ENCODE measurements at regions not wholly inside any gene's neighbourhood (a gene's known extent, or its start where the extent isn't known, plus 50 kb on each side); places are given as distances from the start of the nearest gene placed in this dataset.

DNA sequence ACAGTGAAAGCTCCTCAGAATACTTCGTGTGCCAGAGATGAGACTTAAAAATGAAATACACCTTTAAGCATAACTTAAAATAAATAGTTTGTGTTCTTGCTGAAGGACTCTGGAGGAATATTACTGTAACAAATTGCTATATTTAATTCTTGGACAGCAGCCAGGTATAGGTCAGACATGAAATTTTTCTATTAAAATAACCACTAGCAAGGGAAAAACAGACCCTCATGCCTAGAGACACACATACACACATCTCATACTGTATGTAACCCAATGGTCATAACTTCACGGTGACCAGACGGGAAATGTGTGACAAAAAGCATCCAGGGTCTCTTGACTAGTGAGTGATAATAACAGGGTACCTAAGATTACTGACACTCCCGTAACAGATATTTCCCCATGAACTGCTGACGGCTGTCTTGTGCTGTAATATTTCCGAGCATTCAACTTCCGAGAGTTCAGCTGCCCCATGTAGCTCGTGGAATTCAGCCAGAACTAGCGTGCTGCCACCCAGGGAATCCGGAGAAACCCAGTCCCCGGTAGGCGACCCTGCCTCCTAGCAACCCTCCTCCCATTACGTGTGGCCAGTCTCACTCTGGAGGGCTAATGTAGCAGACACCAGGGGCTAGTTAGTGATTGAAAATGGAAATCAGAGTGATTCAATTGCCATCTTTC lies 2295.1 kb upstream of the WWC1 start:
- DNase-seq (ENCODE audit: low read depth) = no peak

DNA sequence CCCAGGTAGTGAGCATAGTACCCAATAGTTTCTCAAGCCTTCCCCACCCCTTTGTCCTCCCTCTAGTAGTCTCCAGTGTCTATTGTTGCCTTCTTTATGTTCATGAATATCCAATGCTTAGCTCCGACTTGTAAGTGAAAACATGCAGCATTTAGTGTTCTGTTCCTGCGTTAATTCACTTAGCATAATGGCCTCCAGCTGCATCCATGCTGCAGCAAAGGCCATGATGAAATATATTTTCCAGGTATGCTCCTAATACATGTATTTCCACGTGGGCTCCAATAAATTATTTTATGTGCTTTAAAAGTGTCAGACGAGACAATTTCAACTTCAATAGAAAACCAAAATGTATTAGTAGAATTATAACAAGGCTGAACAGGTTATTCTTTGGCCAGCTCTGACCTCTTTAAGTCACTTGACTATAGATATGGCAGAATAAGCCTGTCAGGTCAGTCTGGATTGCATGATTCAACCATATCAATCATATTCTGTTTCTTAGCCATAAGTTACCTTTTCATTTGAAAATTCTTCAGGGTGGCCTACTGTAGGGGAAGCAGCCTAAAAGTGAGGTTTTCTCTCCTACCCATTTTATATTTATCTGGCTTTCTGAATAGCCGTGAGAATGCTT lies 2291.6 kb upstream of the WWC1 start:
- DNase-seq (ENCODE audit: low read depth) = no peak

DNA sequence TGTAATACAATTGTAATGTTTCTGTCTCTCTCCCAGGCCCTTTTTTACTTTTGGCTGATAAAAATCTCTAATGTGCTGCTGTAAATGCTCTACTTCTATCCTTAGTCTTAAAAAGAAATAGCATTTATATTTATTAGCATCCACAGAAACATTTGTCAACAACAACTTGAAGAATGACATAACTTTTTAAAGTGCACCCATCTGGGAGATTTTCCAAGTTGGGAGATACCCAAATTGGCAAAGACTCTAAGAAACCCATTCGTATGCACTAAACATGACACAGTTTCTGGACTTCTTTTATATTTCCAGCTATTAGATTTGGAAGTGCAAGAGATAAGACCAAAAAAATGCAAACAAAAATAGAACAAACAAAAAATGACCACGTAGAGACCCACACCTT lies 2287.4 kb upstream of the WWC1 start:
- DNase-seq (ENCODE audit: low read depth) = no peak

DNA sequence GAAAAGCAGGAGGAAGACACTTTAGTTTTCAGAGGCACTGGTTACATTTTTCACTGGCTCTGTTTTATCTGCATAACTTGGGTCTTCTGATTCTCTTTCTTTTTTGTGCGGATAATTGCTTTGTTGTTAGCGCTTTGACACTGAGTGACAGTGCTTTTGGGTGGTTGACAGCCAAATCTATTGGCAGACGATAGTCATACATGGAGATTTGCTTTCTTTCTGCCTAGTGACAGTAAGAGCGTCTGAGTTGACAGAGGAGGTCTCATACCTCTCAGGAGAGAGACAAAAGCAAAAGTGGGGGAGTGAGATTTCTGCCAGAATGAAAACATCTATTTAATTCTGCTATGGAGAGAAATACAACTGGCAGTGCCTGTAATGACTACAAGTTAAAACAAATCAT lies 2278.0 kb upstream of the WWC1 start:
- DNase-seq (ENCODE audit: low read depth) = no peak

DNA sequence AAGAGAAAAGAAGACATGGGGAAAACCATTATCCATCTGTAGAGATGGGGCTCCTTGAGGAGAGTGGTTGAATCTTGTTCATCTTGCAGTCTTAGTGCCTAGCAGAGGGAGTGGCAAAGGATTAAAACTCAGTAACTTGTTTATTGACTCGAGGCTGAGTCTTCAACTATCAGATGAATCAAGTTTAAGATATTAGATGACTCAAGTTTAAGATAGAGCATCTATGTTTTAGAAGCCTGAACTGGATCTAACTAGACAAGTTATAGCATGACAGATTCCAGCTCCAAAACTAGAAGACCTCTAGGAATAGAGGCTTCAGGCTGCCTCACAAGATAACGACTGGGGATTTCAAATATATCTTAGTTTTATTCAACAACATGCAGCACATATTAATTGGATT lies 2277.2 kb upstream of the WWC1 start:
- no peak for DNase-seq (ENCODE audit: low read depth)

DNA sequence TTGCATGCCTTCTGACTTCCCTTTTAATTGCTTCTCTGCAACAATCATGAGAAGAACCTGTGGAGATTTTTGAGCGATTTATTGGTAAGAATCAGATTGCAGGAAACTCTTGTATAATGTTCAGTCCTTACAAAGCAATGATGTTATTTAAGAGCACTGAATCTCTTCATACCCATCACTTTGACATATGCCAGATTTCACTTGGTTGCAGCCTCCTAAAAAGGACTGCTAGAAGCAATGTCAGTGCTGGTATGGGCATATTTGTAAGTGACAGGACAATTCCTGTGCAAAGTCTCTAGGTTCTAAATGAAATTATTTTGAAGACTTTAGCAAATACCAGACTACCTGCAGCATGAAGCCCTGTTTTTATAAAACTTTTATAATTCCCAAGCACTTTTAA lies 2272.7 kb upstream of the WWC1 start:
- DNase-seq (ENCODE audit: low read depth) = no peak

DNA sequence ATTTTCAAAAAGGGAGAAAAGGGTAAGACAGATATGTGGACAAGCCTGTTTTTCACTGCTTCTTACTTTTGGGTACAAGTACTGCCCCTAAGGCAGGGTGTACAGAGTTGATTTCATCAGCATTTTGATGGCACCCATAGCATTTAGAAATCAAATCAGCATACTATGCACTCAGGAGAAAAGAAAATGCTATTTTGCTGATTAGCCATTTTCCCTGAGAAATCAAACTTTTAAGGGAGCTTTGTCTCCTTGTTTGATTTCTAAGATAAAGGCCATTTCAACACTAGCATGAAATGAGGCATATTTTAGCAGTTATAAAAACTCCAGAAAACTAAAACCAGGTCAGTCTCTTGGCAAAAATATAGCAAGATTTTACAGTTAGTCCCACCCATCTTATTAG lies 2269.4 kb upstream of the WWC1 start:
- DNase-seq (ENCODE audit: low read depth) = no peak

DNA sequence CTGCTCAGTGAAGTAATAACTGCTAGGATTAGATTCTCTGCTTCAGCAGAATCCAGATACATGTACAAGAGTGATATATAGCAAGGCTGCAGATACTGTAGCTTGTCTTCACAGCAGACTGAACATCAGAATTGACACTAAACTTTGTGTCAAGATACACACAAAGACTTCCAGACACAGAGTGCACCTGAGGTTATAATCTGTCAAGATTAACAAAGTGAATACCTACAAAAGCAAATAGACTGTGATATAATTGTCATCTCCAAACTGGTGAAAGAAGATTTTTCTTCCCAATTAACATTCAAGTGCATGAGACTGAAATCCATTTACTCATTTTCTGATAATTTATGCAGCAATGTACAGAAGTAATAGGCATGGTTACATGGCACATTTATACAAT lies 2266.5 kb upstream of the WWC1 start:
- DNase-seq (ENCODE audit: low read depth) = no peak

DNA sequence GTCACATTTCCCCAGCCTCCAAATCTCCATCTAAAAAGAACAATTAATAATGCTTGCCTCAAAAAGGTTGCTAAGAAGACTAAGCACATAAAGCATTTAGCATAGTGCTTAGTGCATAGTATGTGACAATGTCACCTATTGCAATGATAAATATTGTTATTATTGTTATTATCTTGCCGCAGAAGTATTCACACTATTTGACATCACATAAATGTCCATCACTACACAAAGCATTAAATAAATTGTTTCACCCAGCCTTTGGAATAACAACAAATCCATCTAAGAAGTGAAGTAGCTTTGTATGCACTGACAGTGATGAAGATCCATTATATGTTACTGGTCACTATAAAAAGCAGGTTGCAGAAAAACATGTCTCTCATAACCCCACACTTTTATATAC lies 2263.9 kb upstream of the WWC1 start:
- no peak for DNase-seq (ENCODE audit: low read depth)

DNA sequence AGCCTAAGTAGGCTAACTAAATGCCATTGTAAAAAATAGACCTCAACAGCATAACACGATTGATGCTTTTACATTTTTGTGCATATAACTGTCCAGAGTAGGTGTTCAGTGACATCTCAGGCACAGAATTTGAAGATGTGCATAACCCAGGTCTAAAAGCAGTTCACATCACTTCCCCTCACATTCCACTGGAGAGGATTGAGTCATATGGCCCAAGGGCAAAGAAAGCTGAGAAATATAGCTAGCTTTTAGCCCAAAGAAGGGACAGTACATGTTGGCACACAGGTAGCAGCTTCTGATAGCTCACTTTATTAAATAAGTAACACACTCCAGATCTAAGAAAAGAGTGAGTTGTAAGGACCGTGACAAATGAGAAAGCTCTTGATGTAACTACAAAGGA lies 2259.5 kb upstream of the WWC1 start:
- no peak for DNase-seq (ENCODE audit: low read depth)

DNA sequence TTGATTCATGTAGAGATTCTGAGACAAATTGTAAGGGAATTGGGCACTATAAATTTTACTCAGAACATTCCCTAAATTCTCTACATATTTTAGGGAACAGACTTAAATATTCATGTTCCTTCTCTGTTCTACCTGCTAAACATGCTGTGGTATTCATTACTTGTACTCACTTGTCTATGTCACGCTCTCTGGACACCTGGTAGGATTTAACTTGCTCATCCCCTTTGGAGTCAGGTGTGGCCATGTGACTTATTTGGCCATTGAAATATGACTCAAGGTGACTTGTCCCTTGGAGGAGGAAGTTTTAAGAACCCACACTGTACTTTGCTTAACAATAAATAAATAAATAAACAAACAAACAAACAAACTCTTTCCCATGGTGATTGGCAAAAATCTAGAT lies 2258.8 kb upstream of the WWC1 start:
- no peak for DNase-seq (ENCODE audit: low read depth)

DNA sequence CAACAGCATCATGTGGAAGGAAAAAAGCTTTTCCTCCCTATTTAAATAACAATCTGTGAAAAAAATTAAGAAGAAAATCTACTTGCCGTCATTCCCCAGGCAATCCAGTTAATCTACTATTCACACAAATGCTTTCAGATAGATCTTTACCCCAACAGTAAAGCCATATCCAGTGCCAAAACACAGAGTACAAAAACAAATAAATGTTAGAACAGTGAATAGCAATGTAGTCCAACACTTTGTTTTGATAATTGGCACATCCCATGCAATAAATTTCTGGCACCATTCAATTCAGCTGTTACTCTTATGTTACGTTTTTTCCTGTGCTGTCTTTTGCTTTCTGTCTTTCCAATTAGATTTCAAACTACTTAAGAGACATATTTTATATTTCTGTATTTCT lies 2245.5 kb upstream of the WWC1 start:
- no peak for DNase-seq (ENCODE audit: low read depth)

DNA sequence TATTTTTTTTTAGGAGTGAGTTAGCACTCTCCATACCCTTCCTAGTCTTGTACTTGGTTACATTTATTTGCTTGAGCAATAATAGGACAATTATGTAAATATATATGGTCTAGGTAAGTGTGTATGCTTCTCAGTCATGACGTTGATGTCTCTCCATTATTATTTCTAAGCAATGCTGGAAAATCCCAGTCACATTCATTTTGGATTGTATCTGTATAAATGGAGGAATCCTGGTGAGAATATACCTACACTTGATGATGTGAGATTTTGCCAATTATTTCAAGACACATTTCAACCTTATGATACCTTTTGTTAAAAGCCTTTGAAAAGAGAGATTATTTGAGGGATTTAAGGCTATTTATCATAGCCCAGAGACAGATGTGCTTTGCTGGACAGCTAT lies 2244.5 kb upstream of the WWC1 start:
- no peak for DNase-seq (ENCODE audit: low read depth)

DNA sequence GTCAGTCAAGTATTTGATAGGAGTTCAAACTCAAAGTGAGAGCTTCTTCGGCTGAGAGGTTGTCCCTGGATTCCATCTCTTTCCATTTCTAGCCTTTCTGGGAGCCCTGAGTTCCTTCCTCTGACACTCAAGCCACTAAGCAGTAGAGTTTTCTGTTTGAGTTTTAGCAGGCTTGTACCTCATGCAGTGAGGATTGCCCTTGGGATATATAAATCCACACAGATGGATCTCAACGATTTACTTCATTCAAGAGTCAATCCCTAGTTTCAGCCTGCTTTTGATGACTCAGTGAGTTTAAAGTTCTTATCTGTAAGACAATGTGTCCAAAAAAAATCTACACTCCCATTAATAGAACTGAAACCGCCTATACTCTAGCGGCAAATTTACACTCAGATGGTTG lies 2240.9 kb upstream of the WWC1 start:
- DNase-seq (ENCODE audit: low read depth) = no peak

DNA sequence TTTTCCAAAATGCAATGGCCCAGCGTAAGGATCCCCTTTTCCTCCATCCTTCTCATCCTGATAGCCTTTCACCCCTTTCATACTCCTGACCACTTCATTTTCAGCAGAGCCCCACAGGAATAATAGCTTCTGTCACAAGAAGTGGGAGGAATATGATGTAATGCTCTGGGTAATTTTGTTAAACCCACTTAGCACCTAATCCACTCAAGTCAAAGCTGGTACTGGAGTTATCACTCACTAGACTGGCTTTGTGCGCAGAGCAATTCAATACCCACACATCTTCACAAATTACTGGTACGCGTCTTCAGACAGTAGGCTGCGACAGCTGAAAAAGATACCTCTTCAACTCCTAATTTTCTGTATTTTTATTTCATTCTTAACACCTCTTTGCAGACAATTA lies 2232.8 kb upstream of the WWC1 start:
- DNase-seq (ENCODE audit: low read depth) = no peak

DNA sequence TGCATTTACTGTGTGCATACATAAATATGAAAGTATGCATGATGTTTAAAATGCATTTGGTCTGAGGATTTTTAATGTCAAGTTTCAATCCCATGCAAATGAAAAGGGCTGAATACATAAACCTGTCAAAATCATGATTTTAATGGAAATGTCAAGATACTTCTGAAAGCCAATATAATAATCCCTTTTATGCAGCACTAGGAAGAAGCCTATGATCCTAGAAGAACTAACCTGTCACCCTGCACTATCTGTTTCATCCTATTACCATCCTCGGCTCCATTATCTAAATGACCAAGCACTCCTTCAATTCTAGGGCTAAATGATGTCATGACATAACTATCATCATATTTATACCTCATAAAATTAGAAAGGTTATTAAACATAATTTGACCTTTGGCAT lies 2229.4 kb upstream of the WWC1 start:
- no peak for DNase-seq (ENCODE audit: low read depth)

DNA sequence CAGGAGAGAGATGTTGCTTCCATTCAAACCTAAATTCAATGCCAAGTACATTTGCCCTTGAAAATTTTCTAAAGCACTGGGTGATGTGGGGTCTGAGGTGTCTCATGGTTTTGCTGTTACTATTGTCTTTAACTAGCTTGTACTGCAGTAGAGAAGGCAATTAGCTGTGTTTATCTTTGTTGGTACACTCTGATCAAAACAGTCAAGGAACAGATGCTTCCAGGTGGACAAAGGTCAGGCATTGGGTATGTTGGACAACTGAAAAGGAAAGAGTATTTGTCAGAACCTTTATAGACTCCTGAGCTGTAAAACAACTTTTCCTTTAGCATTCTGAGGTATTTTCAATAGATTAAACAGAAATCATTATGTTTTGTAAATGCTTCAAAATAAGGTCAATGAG lies 2228.7 kb upstream of the WWC1 start:
- DNase-seq (ENCODE audit: low read depth) = no peak

DNA sequence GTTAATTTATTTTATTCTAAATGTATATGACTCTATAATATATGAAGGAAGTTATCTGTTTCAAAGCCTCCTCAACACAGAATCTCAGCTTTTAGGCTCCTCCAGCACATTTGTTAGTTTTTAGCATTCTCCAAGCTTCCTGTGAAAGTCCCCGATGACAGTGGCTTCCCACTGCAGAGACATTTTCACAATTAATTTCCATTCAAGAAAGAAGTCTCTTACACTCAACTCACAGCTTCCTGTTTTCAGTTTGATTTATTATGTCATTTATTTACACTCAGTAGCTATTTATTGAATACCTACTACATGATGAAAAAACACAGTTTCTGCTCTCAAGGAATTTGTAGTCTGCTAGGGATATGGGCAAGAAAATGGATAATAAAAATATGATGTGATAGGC lies 2228.2 kb upstream of the WWC1 start:
- no peak for DNase-seq (ENCODE audit: low read depth)

DNA sequence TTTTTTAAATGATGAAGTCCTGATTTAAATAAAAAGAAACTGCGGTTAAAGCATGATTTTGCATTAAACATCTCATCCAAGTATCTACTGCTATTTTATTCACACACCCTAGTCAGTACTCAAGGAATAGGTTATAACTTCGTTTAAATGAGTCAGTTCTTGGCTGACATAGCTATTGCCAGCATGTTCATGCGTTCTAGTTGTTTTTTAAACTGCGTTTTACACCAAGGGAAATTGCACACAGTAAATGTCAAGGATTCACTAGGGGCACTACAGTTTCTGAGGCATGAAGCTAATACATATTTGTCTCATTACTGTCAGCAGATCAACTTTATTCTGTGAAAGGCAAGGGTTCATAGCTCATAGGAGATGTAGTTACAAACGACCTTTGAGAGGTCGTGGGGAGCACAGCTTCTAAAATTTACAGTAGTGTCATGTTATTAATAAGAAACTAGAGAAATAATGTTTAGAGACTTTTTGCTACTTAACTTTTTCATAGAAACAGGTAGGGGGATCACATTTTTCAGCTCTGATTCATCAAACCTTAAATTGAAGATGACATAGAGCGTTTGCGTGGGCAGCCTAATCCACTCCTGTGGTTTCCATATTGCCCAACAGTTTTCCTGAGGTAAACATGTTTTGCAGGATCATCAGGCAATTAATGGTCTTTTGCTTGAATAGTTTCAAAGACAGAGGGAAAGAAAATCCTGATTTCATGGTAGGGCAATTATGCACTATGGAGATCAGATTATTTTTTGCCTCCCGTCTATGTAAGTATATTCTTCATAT lies 2222.7 kb upstream of the WWC1 start:
- DNase-seq (ENCODE audit: low read depth) = no peak

DNA sequence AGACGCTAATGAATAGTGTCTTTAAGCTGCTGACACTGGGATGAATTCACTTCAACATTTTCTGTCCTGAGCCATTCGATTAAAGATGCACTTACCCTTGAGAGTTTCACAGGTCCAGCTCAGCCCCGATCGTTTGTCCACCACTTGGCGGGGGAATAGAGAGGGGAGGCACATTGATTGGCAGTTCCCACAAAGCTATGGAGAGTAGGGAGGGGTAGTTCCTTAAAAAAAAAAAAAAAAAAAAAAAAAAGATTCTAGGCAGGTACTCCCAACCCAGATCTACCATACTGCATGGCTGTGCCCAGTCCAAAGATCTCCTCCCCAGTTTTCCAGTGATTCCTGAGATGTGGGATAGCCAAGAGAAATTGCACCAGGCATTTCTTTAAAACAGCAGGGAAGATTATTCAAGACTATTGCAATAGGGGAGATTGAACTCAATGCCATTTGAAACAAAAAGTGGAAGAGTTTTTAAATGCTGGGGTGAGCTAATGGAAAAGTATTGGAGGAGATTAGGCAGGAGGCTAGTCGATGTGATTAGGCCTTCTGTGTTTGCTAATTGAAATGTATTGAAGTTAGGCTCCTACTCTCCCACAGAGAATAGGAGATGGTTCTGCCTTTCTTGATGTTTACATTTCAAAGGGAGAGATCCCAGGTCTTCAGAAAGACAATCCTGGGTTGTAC lies 2217.4 kb upstream of the WWC1 start:
- DNase-seq (ENCODE audit: low read depth) = no peak

DNA sequence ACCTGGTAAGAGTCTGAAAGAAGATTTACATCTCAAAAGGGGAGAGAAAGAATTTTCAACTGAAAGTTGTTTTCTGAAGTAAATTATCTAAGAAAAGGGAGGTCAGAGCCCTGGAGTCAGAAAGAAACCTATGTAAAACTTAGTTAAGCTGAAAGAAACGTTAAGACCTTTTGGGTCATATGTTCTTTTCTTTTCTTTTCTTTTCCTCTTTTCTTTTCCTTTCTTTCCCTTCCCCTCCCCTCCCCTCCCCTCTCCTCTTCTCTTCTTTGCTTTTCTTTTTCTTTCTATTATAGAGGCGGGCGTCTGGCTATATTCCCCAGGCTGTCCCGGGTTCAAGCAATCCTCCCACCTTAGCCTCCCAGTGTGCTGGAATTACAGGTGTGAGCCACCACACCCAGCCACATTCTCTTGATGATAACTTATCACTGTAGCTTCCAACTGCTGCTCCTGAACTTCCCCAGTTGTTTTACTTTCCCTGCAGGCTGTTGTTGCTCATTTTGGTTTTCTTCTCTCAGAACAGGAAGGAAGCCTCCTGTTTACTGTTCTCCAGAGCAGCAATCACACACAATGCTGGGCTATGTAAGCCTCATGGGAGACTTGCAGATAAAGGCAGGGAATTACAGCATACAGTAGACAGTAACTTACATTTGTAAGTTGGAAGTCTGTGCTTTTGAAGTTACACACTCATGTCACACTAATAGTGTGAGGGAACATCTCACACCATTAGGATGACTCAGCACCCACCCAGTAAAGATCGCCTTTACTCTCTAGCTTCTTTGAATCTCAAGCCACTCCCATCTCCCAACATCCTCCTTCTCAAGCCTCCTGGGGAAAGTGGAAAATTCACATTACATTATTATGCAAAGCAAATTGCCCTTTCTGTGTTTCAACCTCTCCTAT lies 2216.6 kb upstream of the WWC1 start:
- no peak for DNase-seq (ENCODE audit: low read depth)

All from GM04504 (cell line).